ENCODE measurements at regions not wholly inside any gene's neighbourhood (a gene's known extent, or its start where the extent isn't known, plus 50 kb on each side); places are given as distances from the start of the nearest gene placed in this dataset.

- TF ChIP-seq NR2F1 (conservative IDR thresholded peaks at IDR 0.05), result no peak
Measured at GRCh38 chr9:118163751-118164150, 459.5 kb downstream of the TLR4 start (continued).

- intact Hi-C loops (cut with micrococcal nuclease; ENCODE audit: unreplicated experiment), result loop anchor here (5.0 kb wide), 1 partner anchor 383 kb away; no protein-coding TSS in a partner anchor
- H3K4me2 ChIP-seq (ENCODE audit: control insufficient read depth, insufficient read depth), result no peak overlapping the region
- ATAC-seq (no peak), FAIRE-seq (no peak), DNase-seq (ENCODE audit: low read depth, low spot score) (no peak)
- no peaks in the 10 kb centered on the region for H3K36me3 ChIP-seq (ENCODE audit: control insufficient read depth in 2 of 2, insufficient read depth in 2 of 2, low read length in 1 of 2)
- no peak overlapping the region for H3K4me3 ChIP-seq
- in situ Hi-C loops (cut with MboI), result no loop called here
- H3K9ac ChIP-seq (ENCODE audit: control insufficient read depth, insufficient read depth, low read length), result no peak overlapping the region
- no peaks in the 10 kb centered on the region for H3K4me1 ChIP-seq (ENCODE audit: control insufficient read depth, insufficient read depth, low read length)
- RAD21 ChIA-PET (ENCODE audit: unreplicated experiment), result no interaction called here
- no TSS peak for BruUV-seq (replicated peaks)
- no peak overlapping the region for H3K27ac ChIP-seq (ENCODE audit: control insufficient read depth, insufficient read depth)
- no peaks in the 10 kb centered on the region for H3K9me3 ChIP-seq (replicated peaks; ENCODE audit: control insufficient read depth, insufficient read depth, low read length)
- SMC1A ChIA-PET (ENCODE audit: uncharacterized antibody, unreplicated experiment), result no interaction called here
- 0% methylated on average over 1 of the region's 1 CpG for WGBS (ENCODE audit: insufficient coverage, insufficient replicate concordance, low lambda C conversion rate, missing lambda C conversion rate)
- no peaks in the 10 kb centered on the region for H3K79me2 ChIP-seq (ENCODE audit: control insufficient read depth, insufficient read depth, low read length)
- POLR2A ChIA-PET, result no interaction called here
- H2AFZ ChIP-seq (ENCODE audit: control insufficient read depth, low read depth, low read length), result no peak overlapping the region
- no peaks in the 10 kb centered on the region for H3K27me3 ChIP-seq (replicated peaks in 1 of 2; ENCODE audit: control insufficient read depth in 2 of 2, insufficient read depth in 2 of 2, low read length in 1 of 2)
- no peaks in the 10 kb centered on the region for H4K20me1 ChIP-seq (ENCODE audit: control insufficient read depth, insufficient read depth)
- CTCF ChIA-PET, result interaction anchor here (0.9 kb wide), 1 partner anchor 33 kb away, joined by 3 read pairs; no protein-coding TSS in a partner anchor
- TF ChIP-seq USF2 (IDR thresholded peaks at IDR 0.05; ENCODE audit: borderline replicate concordance, low read depth, low read length) (no peak), ZBTB33 (IDR thresholded peaks at IDR 0.05) (no peak), YY1 (IDR thresholded peaks at IDR 0.05; ENCODE audit: low read depth, low read length) (no peak), EP300 (IDR thresholded peaks at IDR 0.05; ENCODE audit: borderline replicate concordance in 1 of 2, control insufficient read depth in 1 of 2, low read depth in 2 of 2, low read length in 2 of 2) (no peak), BCL11A (IDR thresholded peaks at IDR 0.05; ENCODE audit: low read depth, low read length) (no peak), ZBED1 (IDR thresholded peaks at IDR 0.05; ENCODE audit: borderline replicate concordance) (no peak), HDAC6 (IDR thresholded peaks at IDR 0.05; ENCODE audit: unreplicated experiment) (no peak), BMI1 (IDR thresholded peaks at IDR 0.05; ENCODE audit: borderline replicate concordance) (no peak), PML (IDR thresholded peaks at IDR 0.05; ENCODE audit: low read length) (no peak), SIX5 (IDR thresholded peaks at IDR 0.05; ENCODE audit: low read depth, low read length, severe bottlenecking) (no peak), KAT2A (conservative IDR thresholded peaks at IDR 0.05; ENCODE audit: control insufficient read depth, low read depth, low read length) (no peak), YBX1 (IDR thresholded peaks at IDR 0.05) (no peak), IRF3 (IDR thresholded peaks at IDR 0.05) (no peak), NFYA (IDR thresholded peaks at IDR 0.05; ENCODE audit: borderline replicate concordance, low read depth, low read length) (no peak), CEBPZ (IDR thresholded peaks at IDR 0.05; ENCODE audit: low read depth, low read length) (no peak), SUPT20H (IDR thresholded peaks at IDR 0.05; ENCODE audit: borderline replicate concordance, control insufficient read depth, low read depth, low read length) (no peak)
Measured at GRCh38 chr9:118165451-118165850, 461.2 kb downstream of the TLR4 start.

Measured in GM12878 (cell line).